IMR-90 (cell line): ENCODE measurements at regions not wholly inside any gene's neighbourhood (a gene's known extent, or its start where the extent isn't known, plus 50 kb on each side); places are given as distances from the start of the nearest gene placed in this dataset.

Experiments
- BHLHE40 ChIP-seq: fragments of 150-350 bp; IDR thresholded peaks from 2 replicates; pipeline ENCODE4 v1.6.1; 2016; ENCODE audit warnings: mild to moderate bottlenecking, low read depth, low read length
- CEBPB ChIP-seq: IDR thresholded peaks from 2 replicates; pipeline ENCODE4 v1.6.1; 2012; ENCODE audit warnings: low read depth, low read length, improper control_type of control experiment
- CHD1 ChIP-seq: IDR thresholded peaks from 2 replicates; pipeline ENCODE4 v1.6.1; 2012; ENCODE audit warnings: low read depth, low read length, improper control_type of control experiment
- MAZ ChIP-seq: IDR thresholded peaks from 2 replicates; pipeline ENCODE4 v1.6.1; 2012; ENCODE audit warnings: low read depth, mild to moderate bottlenecking, low read length, improper control_type of control experiment, moderate library complexity, borderline replicate concordance
- NFE2L2 ChIP-seq: fragments of 150-350 bp; IDR thresholded peaks from 2 replicates; pipeline ENCODE4 v1.6.1; 2016; ENCODE audit warnings: low read depth, mild to moderate bottlenecking, low read length
- POLR2A ChIP-seq: IDR thresholded peaks from 2 replicates; pipeline ENCODE4 v1.6.1; 2012; ENCODE audit warnings: mild to moderate bottlenecking, low read depth, low read length
- RAD21 ChIP-seq: IDR thresholded peaks from 2 replicates; pipeline ENCODE4 v1.6.1; 2012; ENCODE audit warnings: low read length, improper control_type of control experiment
- TF ChIP-seq, protein P1 (sequence below): conservative IDR thresholded peaks from 2 replicates; pipeline ENCODE4 v1.5.1; 2012; ENCODE audit warnings: mild to moderate bottlenecking, low read depth, low read length, improper control_type of control experiment
- TF ChIP-seq, protein P2 (sequence below): fragments of 150-350 bp; IDR thresholded peaks from 2 replicates; pipeline ENCODE4 v1.6.1; 2016; ENCODE audit warnings: low read depth, mild to moderate bottlenecking, low read length, moderate library complexity, borderline replicate concordance

DNA sequence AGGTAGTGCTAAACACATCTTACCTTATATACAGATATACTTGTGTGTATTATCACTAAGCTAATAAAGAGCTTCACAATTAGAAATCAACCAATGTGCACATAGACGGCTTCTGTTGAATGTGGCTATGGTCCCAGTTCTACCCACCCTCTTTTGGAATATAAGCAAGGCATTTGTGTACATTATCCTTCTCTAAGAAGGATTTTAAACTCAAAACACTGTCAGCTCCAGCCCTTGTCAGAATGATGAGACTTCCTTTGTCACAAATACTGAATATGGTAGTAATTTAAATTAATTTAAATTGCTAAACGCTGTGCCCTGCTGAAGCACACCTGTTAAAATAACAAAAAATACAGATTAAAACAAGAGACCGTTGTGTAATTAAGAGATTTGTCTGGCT is 107.9 kb upstream of the GRAMD2B start:
- TF ChIP-seq, protein P1, sequence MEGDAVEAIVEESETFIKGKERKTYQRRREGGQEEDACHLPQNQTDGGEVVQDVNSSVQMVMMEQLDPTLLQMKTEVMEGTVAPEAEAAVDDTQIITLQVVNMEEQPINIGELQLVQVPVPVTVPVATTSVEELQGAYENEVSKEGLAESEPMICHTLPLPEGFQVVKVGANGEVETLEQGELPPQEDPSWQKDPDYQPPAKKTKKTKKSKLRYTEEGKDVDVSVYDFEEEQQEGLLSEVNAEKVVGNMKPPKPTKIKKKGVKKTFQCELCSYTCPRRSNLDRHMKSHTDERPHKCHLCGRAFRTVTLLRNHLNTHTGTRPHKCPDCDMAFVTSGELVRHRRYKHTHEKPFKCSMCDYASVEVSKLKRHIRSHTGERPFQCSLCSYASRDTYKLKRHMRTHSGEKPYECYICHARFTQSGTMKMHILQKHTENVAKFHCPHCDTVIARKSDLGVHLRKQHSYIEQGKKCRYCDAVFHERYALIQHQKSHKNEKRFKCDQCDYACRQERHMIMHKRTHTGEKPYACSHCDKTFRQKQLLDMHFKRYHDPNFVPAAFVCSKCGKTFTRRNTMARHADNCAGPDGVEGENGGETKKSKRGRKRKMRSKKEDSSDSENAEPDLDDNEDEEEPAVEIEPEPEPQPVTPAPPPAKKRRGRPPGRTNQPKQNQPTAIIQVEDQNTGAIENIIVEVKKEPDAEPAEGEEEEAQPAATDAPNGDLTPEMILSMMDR: no peak
- no peak for TF ChIP-seq CEBPB
- no peak for TF ChIP-seq POLR2A
- TF ChIP-seq NFE2L2: no peak
- TF ChIP-seq RAD21: no peak
- TF ChIP-seq, protein P2, sequence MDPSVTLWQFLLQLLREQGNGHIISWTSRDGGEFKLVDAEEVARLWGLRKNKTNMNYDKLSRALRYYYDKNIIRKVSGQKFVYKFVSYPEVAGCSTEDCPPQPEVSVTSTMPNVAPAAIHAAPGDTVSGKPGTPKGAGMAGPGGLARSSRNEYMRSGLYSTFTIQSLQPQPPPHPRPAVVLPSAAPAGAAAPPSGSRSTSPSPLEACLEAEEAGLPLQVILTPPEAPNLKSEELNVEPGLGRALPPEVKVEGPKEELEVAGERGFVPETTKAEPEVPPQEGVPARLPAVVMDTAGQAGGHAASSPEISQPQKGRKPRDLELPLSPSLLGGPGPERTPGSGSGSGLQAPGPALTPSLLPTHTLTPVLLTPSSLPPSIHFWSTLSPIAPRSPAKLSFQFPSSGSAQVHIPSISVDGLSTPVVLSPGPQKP: no peak
- TF ChIP-seq BHLHE40: no peak
- TF ChIP-seq MAZ: no peak
- TF ChIP-seq CHD1: no peak
